GM19025 (cell line): ENCODE measurements at regions not wholly inside any gene's neighbourhood (a gene's known extent, or its start where the extent isn't known, plus 50 kb on each side); places are given as distances from the start of the nearest gene placed in this dataset.
A peak's percentile ranks its signal among the peaks of the same experiment; 100 is the strongest.

ENCODE experiments used
- ATAC-seq: cut with Tn5 transposase; IDR thresholded peaks from one replicate; pipeline ENCODE4 v1.9.1; 2021; ENCODE audit warnings: mild to moderate bottlenecking, low read depth, moderate library complexity; ENCODE audit not compliant: unreplicated experiment

GRCh38 chr6:40912158-40912946 is 126.7 kb downstream of the UNC5CL start:
- ATAC-seq: peak; percentile 51

DNA sequence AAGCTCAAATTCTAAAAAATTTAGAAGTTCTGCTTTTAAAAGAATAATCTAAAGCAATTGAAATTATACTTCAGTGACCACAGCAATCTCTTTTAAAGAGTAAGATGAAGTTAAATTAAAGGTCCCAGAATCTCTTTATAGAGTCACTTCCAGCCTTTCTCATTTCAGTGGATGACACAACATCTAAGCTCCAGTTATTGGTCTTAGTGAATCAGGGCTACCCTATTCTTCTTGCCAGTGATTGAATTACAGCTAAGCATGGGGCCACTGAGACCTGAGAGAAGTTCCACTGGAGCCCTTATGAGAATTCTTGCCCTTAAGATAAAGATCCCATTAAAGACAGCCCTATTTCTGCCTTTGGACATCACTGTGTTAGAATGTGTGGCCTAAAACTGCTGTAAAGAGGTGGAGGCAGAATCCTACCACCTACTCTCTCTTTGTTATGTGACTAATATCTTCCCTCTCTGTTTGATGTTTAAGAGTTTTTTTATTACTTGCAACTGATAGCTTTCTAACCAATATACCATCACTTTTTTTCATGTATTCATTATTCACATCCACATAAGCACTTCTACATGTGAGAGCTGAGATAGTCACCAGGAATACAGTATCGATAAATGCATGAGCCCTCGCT is 128.6 kb downstream of the UNC5CL start:
- no peak for ATAC-seq

GRCh38 chr6:40909811-40910210 is 129.2 kb downstream of the UNC5CL start:
- ATAC-seq: no peak

DNA sequence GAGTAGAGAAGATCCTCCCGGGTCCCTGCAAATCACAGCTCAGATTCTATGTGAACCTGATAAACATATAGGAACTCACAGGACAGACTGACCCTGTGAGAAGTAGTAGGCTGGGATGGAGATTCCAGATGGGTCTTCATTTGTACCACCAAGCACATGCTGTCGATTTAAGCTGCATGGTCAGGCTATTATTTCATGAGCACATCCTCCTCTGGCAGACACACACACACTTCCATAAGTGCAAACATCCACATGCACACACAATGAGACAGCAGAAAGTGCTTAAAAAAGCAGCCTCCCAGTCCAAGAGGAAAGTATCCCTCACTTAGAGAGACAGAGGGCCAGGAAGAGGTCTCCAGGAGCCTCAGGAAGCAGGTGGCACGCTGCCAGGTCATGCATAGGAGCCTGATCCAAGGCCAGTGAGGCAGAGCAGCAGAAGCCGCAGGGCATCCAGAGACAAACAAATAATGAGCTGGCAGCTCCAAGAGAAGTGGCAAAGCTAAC is 131.8 kb downstream of the UNC5CL start:
- no peak for ATAC-seq

DNA sequence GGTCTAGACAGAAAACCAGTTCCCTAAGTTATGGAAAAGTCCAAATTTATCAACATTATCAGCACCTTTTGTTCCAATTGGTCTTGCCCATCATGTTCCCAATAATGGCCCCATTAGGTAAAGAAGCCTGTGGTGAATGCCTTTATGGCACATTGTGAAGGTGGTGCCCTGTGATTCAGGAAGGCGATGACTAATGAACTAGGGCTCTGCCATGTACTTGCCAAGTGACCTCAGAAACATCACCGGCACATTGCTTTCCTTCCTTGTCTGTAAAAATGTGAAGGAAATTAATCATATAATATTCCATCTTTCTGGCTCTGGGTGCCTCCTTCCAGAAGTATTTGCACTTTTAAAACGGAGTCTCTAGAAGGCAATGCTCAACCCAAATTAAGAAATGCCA is 132.3 kb downstream of the UNC5CL start:
- no peak for ATAC-seq

DNA sequence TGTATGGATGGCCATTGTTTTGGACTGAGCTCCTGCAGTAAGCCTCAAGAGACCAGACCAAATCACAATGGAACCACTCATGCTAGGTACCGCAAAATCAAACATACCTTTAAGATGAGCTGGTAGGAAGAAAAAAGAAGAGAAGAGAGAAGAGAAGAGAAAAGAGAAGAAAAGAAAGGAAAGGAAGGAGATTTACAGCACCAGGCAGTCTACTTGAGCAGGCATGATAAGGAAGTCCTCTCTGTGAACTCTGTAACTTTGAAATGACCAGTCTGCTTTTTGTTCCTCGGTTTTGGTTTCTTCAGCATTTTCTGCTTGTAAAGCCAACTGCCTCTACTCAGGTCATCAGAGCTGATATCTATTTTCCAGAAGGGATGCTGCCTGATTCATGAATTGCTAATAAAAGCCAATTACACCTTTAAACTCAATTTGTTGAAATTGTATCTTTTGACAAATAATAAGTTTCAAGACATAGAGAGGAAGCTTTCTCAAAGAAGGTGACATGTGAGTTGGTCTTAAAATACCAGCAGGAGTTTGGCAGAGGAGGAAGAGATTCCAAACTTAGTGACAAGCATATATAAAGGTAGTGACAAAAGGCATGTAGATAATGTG is 134.3 kb downstream of the UNC5CL start:
- no peak for ATAC-seq

- ATAC-seq: no peak
Observed at GRCh38 chr6:40903456-40903855, 135.6 kb downstream of the UNC5CL start.

GRCh38 chr6:40901322-40902055 is 137.5 kb downstream of the UNC5CL start:
- ATAC-seq: no peak

- no peak for ATAC-seq
Observed at GRCh38 chr6:40900791-40901190, 138.2 kb downstream of the UNC5CL start.

- ATAC-seq: no peak
Observed at GRCh38 chr6:40899684-40900155, 139.3 kb downstream of the UNC5CL start.

GRCh38 chr6:40898073-40898472 is 140.9 kb downstream of the UNC5CL start:
- ATAC-seq: no peak

DNA sequence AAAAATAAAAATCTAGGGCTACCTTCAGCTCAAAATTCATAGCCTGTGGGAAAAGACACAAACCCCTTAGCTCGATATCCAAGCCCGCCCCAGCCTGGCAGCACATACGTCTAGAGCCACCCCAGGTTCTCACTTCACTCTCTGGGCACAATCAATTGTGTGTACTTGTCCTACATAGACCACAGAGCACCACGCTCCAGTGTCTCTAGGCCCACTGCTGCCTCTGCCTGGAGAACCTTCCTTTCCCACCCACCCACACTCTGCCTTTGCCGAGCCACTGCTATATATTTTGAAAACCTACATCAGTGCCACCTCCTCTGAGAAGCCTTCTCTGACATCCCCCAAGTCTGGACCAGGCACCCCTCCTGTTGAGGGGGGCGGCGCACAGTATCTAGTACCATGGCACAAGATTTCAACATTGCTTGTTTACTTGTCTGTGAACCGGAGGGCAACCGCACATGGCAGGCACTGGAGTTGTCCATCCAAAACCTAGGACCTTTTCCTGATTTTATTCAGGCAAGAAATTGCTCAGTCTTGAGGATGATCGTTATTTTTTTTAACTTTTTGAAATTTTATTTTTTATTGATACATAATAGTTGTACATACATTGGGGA is 141.5 kb downstream of the UNC5CL start:
- ATAC-seq: no peak

DNA sequence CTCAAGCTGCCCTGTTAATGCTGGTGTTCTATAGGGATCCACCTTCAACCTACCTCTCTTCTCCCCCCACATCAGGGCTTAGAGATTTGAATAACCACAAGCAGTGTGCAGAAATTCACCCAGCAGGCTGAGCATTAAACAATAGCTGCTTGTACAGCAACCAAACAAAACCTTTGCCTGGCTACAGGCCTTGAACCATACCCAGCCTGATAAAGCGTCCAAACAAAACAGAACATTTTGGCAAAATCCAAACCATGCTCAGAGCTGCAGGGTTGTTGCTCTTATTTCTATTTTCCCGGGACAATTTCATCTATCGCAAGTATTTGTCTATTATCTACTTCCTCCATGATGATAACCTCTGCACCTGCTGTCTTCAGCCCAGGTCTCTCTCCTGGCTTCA is 142.3 kb downstream of the UNC5CL start:
- no peak for ATAC-seq

DNA sequence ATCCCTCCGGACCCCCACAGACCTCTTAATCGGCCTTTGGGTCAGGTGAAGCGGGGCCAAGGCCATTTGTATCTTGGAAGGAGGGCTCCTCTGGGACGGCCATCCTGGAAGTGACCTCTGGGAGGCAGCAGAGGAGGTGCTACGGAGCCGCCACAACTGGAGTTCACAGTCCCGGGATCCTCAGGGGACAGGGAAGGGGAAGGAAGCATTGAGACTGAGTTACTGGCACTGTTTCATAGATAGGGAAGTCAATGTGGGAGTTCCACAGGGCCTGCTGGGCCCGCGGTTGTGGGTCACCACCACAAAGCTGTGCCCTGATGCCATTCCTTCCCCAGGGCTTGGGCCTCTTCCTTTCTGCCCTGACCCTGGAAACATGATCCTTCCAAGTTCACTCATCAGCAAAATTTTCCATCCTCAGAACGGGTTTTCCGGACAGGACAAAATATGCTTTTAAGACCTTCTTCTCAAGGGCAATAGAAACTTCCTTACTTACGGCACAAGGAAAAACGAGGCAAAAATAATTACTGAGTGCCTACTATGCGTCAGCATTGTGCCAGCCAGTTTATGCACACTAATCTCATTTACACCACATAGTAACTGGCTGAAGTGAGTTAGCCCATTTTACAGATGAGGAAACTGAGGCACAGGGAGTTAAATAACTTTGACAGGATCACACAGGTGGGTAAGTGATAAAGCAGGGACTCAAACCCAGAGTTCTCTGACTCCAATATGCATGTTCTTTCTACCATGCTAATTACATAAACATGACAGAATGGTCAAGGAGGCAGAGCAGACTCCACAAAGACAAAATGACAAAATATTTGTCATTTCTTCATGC is 143.8 kb downstream of the UNC5CL start:
- no peak for ATAC-seq

DNA sequence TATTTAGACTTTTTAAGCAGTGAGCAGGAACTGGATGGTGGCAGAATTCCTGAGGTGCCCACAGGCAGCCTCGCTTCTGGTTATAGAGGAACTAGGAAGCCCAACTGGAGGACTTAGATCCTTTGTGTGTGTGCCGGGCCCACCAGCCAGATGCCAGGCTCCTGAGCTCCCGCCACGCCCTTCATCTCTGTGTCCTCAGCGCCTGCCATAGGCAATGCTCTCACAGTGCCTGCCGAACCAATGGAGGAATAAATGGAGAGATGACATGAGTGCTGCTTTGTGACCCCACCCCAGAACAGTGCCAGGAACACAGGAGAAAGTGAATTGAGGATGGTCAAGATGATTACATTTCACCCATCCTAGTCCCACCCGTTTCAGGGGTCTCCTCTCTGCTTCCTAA is 146.0 kb downstream of the UNC5CL start:
- no peak for ATAC-seq

DNA sequence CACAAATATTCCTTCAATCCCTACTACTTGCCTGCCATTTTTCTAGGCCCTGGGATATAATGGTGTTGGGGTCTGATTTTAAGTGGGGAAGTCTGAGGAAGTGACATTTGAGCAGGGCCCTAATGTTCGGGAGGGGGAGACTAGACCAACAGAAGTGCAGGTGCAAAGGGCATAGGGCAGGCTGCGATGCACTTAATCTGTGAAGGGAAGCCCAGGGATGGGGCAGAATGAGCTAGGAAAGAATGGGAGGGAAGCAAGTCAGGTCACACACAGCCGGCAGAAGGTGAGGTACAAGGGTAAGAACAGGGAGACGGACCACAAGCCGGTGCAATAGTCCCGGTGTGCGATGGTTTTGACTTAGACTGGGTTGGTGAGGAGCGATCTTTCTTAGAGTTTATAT is 146.8 kb downstream of the UNC5CL start:
- ATAC-seq: no peak

- ATAC-seq: no peak
Observed at GRCh38 chr6:40891686-40892085, 147.3 kb downstream of the UNC5CL start.

GRCh38 chr6:40891131-40891530 is 147.9 kb downstream of the UNC5CL start:
- no peak for ATAC-seq

GRCh38 chr6:40889137-40889832 is 149.7 kb downstream of the UNC5CL start:
- ATAC-seq: no peak
